ENCODE measurements at regions not wholly inside any gene's neighbourhood (a gene's known extent, or its start where the extent isn't known, plus 50 kb on each side); places are given as distances from the start of the nearest gene placed in this dataset.

DNA sequence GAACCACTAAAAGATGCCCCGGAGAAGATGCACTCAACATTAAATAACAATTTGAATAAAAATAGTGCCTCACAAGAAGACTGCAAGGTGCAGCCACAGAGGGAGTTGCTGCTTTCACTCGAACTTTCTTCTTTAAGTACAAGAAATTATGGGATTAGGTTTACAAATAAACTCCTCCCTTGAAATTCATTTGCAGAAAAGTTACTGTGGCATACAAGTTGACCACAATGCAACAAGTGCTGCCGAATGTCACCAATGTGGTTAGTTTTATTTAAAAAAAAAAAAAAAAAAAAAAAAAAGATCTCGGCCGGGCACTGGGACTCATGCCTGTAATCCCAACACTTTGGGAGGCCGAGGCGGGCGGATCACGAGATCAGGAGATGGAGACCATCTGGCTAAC, 76.8 kb upstream of the RAB4A start:
- no peaks in the 10 kb centered on the region for H3K36me3 ChIP-seq (ENCODE audit: control insufficient read depth, insufficient read depth, low read length)
- no peaks in the 10 kb centered on the region for H3K9me3 ChIP-seq (ENCODE audit: control insufficient read depth, insufficient read depth, low read length)
- no peak overlapping the region for H3K9ac ChIP-seq (ENCODE audit: low read depth, low read length)
- no peak overlapping the region for H3K27ac ChIP-seq (ENCODE audit: low read depth, low read length)
- no peaks in the 10 kb centered on the region for H3K27me3 ChIP-seq (ENCODE audit: control insufficient read depth, insufficient read depth, low read length)
- H3K4me3 ChIP-seq (ENCODE audit: low read depth, low read length) = no peak overlapping the region
- H3K4me1 ChIP-seq (ENCODE audit: control insufficient read depth, insufficient read depth, low read length) = peaks cover 22% of the 10 kb centered on the region

DNA sequence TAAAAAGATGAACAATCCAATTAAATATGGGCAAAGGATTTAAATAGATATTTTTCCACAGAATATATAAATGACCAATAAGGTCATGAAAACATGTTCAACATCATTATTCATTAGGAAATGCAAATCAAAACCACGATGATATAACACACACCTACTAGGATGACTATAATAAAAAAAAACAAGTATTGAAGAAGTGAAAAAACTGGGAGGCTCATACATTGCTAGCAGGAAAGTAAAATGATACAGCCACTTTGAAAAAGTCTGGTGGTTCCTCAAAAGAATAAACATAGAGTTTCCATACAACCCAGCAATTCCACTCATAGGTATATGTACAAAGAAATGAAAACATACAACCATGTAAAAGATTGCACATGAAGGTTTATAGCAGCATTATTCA, 75.7 kb upstream of the RAB4A start:
- H3K27me3 ChIP-seq (ENCODE audit: control insufficient read depth, insufficient read depth, low read length) = no peaks in the 10 kb centered on the region
- H3K4me3 ChIP-seq (ENCODE audit: low read depth, low read length) = no peak overlapping the region
- no peak overlapping the region for H3K9ac ChIP-seq (ENCODE audit: low read depth, low read length)
- no peaks in the 10 kb centered on the region for H3K9me3 ChIP-seq (ENCODE audit: control insufficient read depth, insufficient read depth, low read length)
- no peak overlapping the region for H3K27ac ChIP-seq (ENCODE audit: low read depth, low read length)
- H3K36me3 ChIP-seq (ENCODE audit: control insufficient read depth, insufficient read depth, low read length) = no peaks in the 10 kb centered on the region
- H3K4me1 ChIP-seq (ENCODE audit: control insufficient read depth, insufficient read depth, low read length) = peaks cover 25% of the 10 kb centered on the region

DNA sequence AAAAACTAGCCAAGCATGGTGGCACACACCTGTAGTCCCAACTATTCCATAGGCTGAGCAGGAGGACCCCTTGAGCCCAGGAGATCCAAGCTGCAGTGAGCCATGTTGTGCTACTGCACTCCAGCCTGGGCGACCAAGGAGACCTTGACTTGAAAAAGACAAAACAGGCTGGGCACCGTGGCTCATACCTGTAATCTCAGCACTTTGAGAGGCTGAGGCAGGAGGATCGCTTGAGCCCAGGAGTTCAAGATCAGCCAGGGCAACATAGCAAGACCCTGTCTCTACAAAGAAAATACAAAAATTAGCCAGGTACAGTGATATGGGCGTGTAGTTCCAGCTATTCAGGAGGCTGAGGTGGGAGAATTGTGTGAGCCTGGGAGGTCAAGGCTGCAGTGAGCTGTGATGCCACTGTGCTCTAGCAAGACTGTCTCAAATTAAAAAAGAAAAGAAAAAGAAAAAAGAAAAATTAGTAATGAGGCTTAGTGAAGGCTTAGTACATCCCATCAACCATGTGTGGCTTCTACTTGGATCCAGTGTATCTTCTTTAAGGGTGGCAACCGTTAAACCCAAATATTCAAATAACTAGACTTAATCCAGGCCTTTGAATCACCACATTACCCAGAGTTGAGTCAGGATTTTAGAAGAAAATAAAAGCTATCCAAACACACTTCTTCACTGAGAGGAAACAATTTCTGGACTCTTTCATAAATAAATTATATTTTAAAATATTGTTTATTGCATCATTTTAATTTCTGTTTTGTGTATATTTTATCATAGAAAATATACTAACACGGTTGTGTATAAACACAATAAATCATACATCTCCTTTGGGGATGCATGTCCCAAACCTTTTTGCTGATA, 74.3 kb upstream of the RAB4A start:
- Histone ChIP-seq H3K9ac (ENCODE audit: low read depth, low read length) (no peak overlapping the region), H3K4me1 (ENCODE audit: control insufficient read depth, insufficient read depth, low read length) (peaks cover 11% of the 10 kb centered on the region), H3K27ac (ENCODE audit: low read depth, low read length) (no peak overlapping the region), H3K27me3 (ENCODE audit: control insufficient read depth, insufficient read depth, low read length) (no peaks in the 10 kb centered on the region), H3K9me3 (ENCODE audit: control insufficient read depth, insufficient read depth, low read length) (no peaks in the 10 kb centered on the region), H3K36me3 (ENCODE audit: control insufficient read depth, insufficient read depth, low read length) (no peaks in the 10 kb centered on the region), H3K4me3 (ENCODE audit: low read depth, low read length) (no peak overlapping the region)

DNA sequence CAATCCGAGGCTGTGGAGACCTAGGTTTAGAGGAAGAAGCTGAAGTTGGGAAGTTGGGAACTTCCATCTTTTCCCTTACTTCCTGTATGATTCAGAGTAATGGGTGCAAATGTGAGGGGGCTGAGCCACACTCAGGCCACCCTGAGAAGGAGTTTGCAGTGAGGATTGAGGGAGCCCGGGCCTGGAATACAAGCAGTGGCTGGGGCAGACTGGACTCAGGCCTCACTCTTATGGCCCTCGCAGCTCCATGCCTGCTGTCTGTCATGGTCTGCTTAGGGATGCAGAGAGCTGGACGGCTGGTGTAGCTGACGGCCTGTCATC, 73.7 kb upstream of the RAB4A start:
- peaks cover 10% of the 10 kb centered on the region for H3K4me1 ChIP-seq (ENCODE audit: control insufficient read depth, insufficient read depth, low read length)
- H3K36me3 ChIP-seq (ENCODE audit: control insufficient read depth, insufficient read depth, low read length) = no peaks in the 10 kb centered on the region
- no peak overlapping the region for H3K4me3 ChIP-seq (ENCODE audit: low read depth, low read length)
- H3K9ac ChIP-seq (ENCODE audit: low read depth, low read length) = no peak overlapping the region
- no peaks in the 10 kb centered on the region for H3K27me3 ChIP-seq (ENCODE audit: control insufficient read depth, insufficient read depth, low read length)
- H3K27ac ChIP-seq (ENCODE audit: low read depth, low read length) = no peak overlapping the region
- no peaks in the 10 kb centered on the region for H3K9me3 ChIP-seq (ENCODE audit: control insufficient read depth, insufficient read depth, low read length)

DNA sequence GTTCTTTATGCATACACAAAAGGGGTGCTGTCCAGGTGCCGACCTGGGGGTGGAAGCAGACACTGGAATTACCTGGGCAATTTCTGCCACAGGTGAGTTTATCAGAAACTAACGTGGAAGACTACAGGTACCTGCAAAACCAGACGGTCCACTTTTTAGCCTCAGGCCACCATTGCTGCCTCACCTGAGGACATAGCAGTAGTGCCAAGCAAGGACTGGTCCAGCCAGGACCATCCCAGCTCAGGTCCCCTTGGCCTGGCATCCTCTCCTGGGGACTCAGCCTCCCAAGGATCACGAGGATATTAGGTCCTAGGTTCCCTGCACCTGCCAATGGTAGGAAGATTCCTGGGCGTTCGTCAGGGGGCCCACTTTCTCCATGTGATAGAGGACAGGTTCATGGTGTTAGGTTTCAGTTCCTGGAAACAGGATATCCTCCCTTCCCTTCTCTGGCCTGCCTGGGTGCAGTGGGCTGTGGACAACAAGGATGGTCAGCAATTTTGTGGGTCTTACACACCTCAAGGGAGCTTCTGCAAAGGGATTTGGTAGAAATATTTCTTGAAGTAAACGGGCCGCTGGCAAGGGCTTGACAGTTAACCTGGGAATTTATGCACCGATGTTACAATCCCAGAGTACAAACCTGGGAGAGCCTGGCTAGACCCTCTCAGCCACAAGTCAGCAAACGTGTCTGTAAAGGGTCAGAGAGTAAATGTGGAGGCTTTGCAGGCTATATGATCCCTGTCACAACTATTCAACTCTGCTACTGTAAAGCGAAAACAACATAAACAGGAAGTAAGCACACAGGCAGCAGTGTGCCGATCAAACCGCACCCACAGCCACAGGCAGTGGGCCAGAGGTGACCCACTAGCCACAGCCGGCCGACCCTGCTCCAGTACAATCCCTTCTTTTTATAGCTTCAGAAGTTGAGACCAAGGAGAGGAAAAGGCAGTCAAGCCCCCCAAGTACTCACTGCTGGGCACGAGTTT, 71.4 kb upstream of the RAB4A start:
- peaks cover 26% of the 10 kb centered on the region for H3K4me1 ChIP-seq (ENCODE audit: control insufficient read depth, insufficient read depth, low read length)
- H3K27ac ChIP-seq (ENCODE audit: low read depth, low read length) = peak overlapping the region; percentile 26
- H3K9ac ChIP-seq (ENCODE audit: low read depth, low read length) = no peak overlapping the region
- no peaks in the 10 kb centered on the region for H3K36me3 ChIP-seq (ENCODE audit: control insufficient read depth, insufficient read depth, low read length)
- H3K9me3 ChIP-seq (ENCODE audit: control insufficient read depth, insufficient read depth, low read length) = no peaks in the 10 kb centered on the region
- H3K4me3 ChIP-seq (ENCODE audit: low read depth, low read length) = no peak overlapping the region
- H3K27me3 ChIP-seq (ENCODE audit: control insufficient read depth, insufficient read depth, low read length) = no peaks in the 10 kb centered on the region

DNA sequence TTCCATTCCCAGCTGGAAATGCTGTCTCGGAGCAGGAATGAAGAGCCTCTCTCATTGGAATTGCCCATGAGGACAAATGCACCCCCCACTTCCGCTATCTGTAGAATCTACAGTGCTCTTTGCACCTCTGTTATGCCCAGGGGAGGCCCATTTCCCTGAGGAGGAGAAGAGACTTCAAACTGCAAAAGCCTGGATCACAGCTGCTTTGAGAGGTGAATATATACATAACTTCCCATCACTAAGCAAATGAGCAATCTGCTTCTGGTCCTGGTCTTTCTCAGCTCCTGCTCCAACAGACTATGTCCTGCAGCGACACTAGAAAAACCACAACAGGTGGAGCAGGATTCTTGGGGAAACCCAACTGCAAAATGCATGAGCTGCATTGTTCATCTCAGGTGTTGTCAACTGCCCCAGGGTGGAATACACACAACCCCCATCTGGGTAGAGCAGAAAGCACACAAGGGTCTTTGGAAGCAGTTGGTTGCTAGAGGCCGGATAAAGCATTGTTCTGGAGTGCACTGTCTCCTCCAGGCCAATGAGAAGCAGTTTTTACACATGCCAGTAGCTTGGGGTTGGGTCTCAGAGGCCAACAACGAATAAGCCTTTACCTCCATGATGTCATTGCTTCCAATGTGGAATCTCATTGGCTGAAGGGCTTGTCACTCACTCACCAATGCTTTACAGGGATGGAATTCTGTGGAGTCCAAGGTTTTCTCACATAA, 67.7 kb upstream of the RAB4A start:
- no peaks in the 10 kb centered on the region for H3K9me3 ChIP-seq (ENCODE audit: control insufficient read depth, insufficient read depth, low read length)
- no peaks in the 10 kb centered on the region for H3K27me3 ChIP-seq (ENCODE audit: control insufficient read depth, insufficient read depth, low read length)
- H3K9ac ChIP-seq (ENCODE audit: low read depth, low read length) = no peak overlapping the region
- H3K4me3 ChIP-seq (ENCODE audit: low read depth, low read length) = no peak overlapping the region
- H3K36me3 ChIP-seq (ENCODE audit: control insufficient read depth, insufficient read depth, low read length) = no peaks in the 10 kb centered on the region
- H3K4me1 ChIP-seq (ENCODE audit: control insufficient read depth, insufficient read depth, low read length) = peaks cover 33% of the 10 kb centered on the region
- H3K27ac ChIP-seq (ENCODE audit: low read depth, low read length) = peak overlapping the region; percentile 74

DNA sequence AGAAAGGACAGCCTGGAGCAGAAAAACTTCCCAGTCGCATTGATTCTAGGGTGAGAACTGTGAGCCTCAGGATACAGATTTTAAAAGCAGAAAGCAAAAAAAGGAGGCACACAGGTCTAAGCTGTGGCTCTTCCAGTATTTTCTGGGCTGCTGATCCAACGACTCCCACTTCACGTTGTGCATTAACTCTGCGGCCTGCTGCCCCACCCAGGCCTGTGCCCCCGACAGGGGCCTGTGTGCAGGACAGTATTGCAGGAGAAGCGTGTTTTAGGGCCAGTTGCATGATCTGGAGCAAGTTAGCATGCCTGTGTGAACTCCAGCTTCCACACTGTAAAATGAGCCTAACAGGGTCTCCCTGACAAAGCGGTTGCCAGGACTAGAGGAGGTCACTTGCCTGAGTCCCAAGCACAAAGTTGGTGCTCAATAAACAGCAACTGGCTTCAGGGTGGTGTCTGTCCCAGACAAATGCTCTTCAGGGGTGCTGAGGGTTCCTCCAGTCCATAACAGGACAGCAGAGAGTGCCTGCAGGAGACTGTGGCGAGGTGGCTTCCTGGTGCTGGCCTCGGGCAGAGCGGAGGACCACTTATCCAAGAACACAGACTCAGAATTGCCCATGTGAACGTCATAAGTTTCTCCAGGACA, 66.8 kb upstream of the RAB4A start:
- Histone ChIP-seq H3K27me3 (ENCODE audit: control insufficient read depth, insufficient read depth, low read length) (no peaks in the 10 kb centered on the region), H3K4me3 (ENCODE audit: low read depth, low read length) (no peak overlapping the region), H3K27ac (ENCODE audit: low read depth, low read length) (peak overlapping the region; percentile 77), H3K9ac (ENCODE audit: low read depth, low read length) (no peak overlapping the region), H3K9me3 (ENCODE audit: control insufficient read depth, insufficient read depth, low read length) (no peaks in the 10 kb centered on the region), H3K36me3 (ENCODE audit: control insufficient read depth, insufficient read depth, low read length) (no peaks in the 10 kb centered on the region), H3K4me1 (ENCODE audit: control insufficient read depth, insufficient read depth, low read length) (peaks cover 32% of the 10 kb centered on the region)

DNA sequence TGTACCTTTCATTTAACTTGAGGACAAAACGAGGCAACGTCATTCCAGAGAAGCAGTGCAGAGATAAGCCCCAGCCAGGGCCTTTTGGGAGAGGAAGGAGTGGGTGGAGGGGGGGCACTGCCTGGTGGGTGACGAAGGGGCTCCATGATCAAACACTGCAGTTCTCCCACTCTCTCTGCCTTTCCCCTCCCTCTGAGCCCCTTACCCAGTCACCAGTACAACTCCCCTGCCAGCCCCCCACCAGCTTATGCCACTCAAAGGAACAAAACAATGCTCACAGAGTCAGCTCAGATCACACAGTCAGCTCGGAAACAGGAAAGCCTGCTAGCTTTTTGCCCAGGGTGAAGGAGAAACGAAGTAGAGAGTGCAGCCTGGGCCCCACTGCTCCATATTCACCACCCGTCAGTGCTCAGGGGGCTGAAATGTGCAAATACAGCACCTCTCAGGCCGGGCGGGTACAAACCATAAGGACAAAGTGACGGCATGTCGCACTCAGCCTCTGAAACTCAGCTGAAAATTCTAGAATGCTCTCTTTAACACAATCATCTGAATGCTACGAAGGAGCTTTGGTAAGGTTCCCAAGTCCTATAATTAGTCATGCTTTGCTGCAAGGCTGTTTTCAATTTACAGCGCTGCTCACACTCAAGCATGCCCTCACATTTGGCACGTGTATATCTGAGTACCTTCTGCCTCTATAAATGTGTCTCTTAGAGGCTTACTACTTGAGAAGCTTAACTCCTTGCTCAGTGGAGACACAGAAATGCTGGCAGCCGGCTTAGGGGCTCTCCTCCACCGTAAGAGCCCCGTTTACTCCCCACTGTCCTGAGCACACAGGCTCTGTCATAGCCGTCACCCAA, 65.8 kb upstream of the RAB4A start:
- H3K27ac ChIP-seq (ENCODE audit: low read depth, low read length) = peak overlapping the region; percentile 77

DNA sequence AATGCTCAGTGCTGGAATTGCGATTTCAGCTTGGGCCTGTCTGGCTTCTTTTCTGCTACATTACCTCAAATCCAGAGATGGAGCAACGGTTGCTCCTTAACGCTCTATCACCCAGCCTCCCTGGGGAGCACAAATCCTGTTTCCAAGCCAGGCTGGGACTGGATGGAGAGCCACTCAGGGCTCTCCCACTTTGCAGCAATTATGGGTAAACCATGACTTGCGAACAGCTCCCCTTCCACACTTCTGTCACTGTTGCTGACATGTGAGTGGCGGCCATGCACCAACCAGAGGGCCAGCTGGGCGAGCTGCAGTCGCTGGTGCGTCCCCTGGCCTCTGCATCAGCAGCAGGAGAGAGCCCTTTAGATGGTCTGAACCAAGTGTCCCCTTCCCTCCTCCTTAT, 65.1 kb upstream of the RAB4A start:
- H3K9ac ChIP-seq (ENCODE audit: low read depth, low read length) = no peak overlapping the region
- no peaks in the 10 kb centered on the region for H3K36me3 ChIP-seq (ENCODE audit: control insufficient read depth, insufficient read depth, low read length)
- H3K27ac ChIP-seq (ENCODE audit: low read depth, low read length) = no peak overlapping the region
- H3K27me3 ChIP-seq (ENCODE audit: control insufficient read depth, insufficient read depth, low read length) = no peaks in the 10 kb centered on the region
- peaks cover 23% of the 10 kb centered on the region for H3K4me1 ChIP-seq (ENCODE audit: control insufficient read depth, insufficient read depth, low read length)
- H3K4me3 ChIP-seq (ENCODE audit: low read depth, low read length) = no peak overlapping the region
- H3K9me3 ChIP-seq (ENCODE audit: control insufficient read depth, insufficient read depth, low read length) = no peaks in the 10 kb centered on the region

More for the DNA sequence above, 65.8 kb upstream of the RAB4A start:
- no peak overlapping the region for H3K9ac ChIP-seq (ENCODE audit: low read depth, low read length)
- no peaks in the 10 kb centered on the region for H3K9me3 ChIP-seq (ENCODE audit: control insufficient read depth, insufficient read depth, low read length)
- no peaks in the 10 kb centered on the region for H3K27me3 ChIP-seq (ENCODE audit: control insufficient read depth, insufficient read depth, low read length)
- H3K4me1 ChIP-seq (ENCODE audit: control insufficient read depth, insufficient read depth, low read length) = peaks cover 23% of the 10 kb centered on the region
- no peak overlapping the region for H3K4me3 ChIP-seq (ENCODE audit: low read depth, low read length)
- no peaks in the 10 kb centered on the region for H3K36me3 ChIP-seq (ENCODE audit: control insufficient read depth, insufficient read depth, low read length)

DNA sequence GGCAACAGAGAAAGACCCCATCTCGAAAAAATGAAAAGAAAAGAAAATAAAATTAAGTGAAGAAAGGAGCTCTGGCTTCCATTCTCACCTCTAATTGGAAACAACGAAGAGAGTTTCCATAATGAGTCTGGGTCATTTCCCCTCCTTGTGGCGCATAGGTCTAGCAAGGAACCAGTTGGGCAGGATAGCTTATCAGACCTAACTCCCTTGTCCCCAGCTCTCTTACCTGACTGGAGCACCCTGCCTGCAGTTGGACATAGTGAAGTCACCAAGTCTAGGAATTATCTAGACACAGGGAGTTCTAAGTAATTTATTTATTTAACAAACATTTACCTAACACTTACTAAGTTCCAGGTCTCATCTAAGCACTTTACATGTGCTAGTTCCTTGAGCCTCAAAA, 63.0 kb upstream of the RAB4A start:
- H3K4me3 ChIP-seq (ENCODE audit: low read depth, low read length) = no peak overlapping the region
- H3K27me3 ChIP-seq (ENCODE audit: control insufficient read depth, insufficient read depth, low read length) = no peaks in the 10 kb centered on the region
- H3K9ac ChIP-seq (ENCODE audit: low read depth, low read length) = no peak overlapping the region
- H3K4me1 ChIP-seq (ENCODE audit: control insufficient read depth, insufficient read depth, low read length) = peaks cover 18% of the 10 kb centered on the region
- H3K36me3 ChIP-seq (ENCODE audit: control insufficient read depth, insufficient read depth, low read length) = no peaks in the 10 kb centered on the region
- H3K9me3 ChIP-seq (ENCODE audit: control insufficient read depth, insufficient read depth, low read length) = no peaks in the 10 kb centered on the region
- no peak overlapping the region for H3K27ac ChIP-seq (ENCODE audit: low read depth, low read length)
